ENCODE measurements at regions not wholly inside any gene's neighbourhood (a gene's known extent, or its start where the extent isn't known, plus 50 kb on each side); places are given as distances from the start of the nearest gene placed in this dataset.
"Not testable (repeated sequence)": the region's sequence is repeated elsewhere in the genome, so short reads cannot be mapped to it uniquely, and the experiment has no call there.

DNA sequence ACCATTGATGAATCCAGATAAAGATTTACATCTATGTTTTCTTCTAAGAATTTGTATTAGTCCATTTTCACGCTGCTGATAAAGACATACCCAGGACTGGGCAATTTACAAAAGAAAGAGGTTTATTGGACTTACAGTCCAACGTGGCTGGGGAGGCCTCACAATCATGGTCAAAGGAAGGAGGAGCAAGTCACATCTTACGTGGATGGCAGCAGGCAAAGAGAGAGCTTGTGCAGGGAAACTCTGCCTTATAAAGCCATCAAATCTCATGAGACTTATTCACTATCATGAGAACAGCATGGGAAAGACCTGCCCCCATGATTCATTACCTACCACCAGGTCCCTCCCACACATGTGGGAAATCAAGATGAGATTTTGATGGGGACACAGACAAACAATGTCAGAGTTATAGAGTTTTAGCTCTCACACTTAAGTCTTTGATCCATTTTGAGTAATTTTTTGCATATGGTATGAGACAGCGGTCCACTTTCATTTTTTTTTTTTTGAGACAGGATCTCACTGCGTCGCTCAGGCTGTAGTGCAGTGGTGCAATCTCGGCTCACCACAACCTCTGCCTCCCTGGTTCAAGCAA lies 53.5 kb upstream of the JADE2 start:
- not testable (repeated sequence) for DNase-seq (ENCODE audit: low read depth in 2 of 2, low spot score in 1 of 2)

- no peak for DNase-seq (ENCODE audit: low read depth in 2 of 2, low spot score in 1 of 2)
Measured at GRCh38 chr5:134468921-134469400, 56.5 kb upstream of the JADE2 start.

DNA sequence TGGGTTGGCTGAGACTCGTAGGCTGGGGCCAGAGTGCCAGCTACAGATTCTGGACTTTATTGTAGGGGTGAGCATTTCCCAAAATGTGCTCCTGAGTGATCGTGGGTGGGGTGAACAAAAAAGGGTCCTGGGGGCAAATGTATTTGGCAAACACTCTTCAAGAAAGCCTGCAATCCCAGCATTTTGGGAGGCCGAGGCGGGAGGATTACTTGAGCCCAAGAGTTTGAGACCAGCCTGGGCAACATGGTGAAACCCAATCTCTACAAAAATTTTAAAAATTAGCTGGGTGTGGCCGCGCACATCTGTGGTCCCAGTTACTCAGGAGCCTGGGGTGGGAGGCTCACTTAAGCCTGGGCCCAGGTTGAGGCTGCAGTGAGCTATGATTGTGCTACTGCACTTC lies 55.5 kb upstream of the CDKN2AIPNL start:
- no peak for DNase-seq (ENCODE audit: low read depth in 2 of 2, low spot score in 1 of 2)

DNA sequence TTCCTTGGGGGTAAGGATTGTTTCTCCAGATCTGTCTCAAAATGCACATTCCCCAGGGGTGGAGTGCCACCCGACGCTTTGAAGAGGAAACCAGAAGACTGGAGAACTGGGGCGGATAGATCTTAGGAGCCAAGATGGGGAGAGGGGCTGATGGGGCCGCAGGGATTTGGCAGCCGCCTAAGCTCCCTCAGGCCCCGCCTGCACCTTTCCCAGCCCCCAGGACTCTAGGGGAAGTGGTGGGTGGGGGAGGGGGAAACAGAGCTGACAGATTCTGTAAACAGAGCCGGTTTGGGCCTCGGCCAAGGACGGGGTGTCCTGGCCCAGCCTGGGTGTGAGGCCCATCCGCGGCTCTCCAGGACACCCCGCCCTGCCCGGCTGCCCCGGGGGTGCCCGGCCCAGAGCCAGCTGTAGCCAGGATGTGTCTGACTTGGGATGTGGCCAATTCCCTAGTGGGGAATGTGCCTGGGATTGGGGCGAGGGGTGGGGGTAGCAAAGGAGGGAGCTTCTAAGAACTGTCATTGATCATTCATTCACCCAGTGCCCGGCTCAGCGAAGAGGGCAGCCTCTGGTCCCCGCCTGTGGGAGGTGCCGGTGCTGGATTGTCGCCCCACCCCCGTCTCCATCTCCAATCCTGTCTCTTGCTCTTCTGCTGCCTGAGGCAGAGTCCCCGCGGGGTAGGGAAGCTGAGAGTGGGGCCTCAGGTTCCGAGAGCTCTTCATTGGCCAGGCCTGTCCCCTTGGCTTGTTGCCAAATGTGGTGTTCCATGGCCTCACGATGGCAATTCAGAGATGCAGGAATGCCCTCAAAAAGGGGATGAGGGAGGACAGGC lies 54.8 kb upstream of the CDKN2AIPNL start:
- no peak for DNase-seq (ENCODE audit: low read depth in 2 of 2, low spot score in 1 of 2)

DNA sequence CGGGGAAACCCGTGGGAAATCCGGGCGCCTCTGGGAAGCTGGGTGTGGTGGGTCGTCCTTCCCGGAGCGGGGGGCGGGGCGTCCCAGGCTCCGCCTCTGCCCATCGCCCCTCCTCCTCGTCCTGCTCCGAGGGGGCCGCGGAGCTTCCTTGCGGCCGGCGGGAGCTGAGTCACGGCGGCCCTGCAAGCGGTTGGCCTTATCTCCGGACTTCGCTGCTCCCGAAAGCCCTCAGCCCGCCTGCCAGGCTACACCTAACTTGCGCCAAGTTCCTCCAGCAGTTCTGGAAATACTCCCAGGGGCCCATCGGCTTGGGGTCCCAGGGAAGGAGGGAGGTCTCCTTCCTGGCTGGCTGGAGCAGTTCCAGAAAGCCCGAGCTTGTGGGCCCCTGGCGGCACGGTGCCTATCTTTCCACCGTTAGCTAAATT lies 54.1 kb upstream of the CDKN2AIPNL start:
- peak in 1 of 2 donors; percentile 13 for DNase-seq (ENCODE audit: low read depth in 2 of 2, low spot score in 1 of 2)

GRCh38 chr5:134464988-134465815 lies 53.5 kb upstream of the CDKN2AIPNL start:
- no peak for DNase-seq (ENCODE audit: low read depth in 2 of 2, low spot score in 1 of 2)

DNA sequence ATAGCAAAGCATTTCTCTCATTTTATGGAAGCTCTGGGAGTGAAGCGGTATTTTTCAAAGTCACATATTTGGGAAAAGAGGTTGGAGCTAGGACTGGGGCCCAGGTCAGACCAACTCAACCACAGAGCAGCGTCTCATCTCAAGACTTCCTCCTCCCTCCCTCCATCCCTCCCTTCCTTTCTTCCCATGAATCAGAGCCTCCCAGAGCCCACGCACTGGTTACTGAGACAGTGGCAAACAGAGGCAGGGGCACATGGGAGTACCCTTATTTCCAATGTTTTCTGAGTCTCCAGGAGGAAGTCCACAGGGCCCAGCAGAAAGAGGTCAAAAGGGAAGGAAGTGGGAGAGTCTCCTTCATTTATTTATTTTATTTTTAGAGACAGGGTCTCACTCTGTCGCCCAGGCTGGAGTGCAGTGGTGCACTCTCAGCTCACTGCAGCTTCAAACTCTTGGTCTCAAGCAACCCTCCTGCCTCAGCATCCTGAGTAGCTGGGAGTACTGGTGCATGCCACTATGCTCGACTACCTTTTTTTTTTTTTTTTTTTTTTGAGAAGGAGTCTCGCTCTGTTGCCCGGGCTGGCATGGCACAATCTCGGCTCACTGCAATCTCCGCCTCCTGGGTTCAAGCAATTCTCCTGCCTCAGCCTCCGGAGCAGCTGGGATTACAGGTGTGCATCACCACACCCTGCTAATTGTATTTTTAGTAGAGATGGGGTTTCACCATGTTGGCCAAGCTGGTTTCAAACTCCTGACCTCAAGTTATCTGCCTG lies 52.5 kb upstream of the CDKN2AIPNL start:
- no peak for DNase-seq (ENCODE audit: low read depth in 2 of 2, low spot score in 1 of 2)

GRCh38 chr5:134463176-134463720 lies 51.6 kb upstream of the CDKN2AIPNL start:
- no peak for DNase-seq (ENCODE audit: low read depth in 2 of 2, low spot score in 1 of 2)

- no peak for DNase-seq (ENCODE audit: low read depth in 2 of 2, low spot score in 1 of 2)
Measured at GRCh38 chr5:134462761-134463160, 51.1 kb upstream of the CDKN2AIPNL start.

DNA sequence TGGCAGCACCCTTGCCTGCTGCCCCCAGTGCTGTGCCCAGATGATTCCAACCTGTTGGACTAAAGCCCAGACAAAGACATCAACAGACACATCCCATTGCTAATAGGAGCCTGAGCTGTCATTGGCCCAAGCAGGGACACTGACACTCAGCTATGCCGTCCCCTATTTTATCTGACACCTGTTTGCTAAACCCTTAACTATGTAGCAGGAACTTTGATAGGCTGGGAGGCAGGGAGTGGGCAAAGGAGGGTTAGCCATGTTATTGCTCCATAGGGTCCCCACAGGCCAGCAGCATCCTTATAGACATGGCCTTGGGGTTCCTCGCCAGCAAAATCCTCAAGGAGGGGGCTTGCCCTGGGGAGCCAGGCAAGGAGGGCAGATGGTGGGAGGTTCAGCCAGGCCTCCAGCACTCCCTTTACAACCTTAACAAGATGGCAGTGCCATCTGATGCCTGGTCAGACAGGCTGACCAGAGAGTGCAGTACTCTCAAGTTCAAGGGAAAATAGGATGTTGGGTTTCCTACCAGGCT lies 50.4 kb upstream of the CDKN2AIPNL start:
- no peak for DNase-seq (ENCODE audit: low read depth in 2 of 2, low spot score in 1 of 2)

All from stimulated activated CD8-positive, alpha-beta memory T cell treated with anti-CD3 and anti-CD28 coated beads, Interleukin-4, amount 100 ng/mL, for 4 hours (primary cell).